CD14-positive monocyte (primary cell): ENCODE measurements at regions not wholly inside any gene's neighbourhood (a gene's known extent, or its start where the extent isn't known, plus 50 kb on each side); places are given as distances from the start of the nearest gene placed in this dataset.

Experiments used
- DNase-seq, 3 donors: peaks; one replicate each; pipeline ENCODE4 v3.0.0-alpha.2; 2011 to 2022
- H2AFZ ChIP-seq: 2 replicates; pipeline ENCODE4 v1.6.0; 2012; ENCODE audit warnings: mild to moderate bottlenecking, low read depth, low read length, inconsistent platforms; ENCODE audit not compliant: insufficient read depth, poor library complexity, severe bottlenecking
- H3K27ac ChIP-seq, 2 donors: 1 replicate in 1 of 2; 2 replicates in 1 of 2; pipeline ENCODE4 v1.5.1; 2012 to 2013; ENCODE audit warnings: low read length in 2 of 2, control low read depth in 1 of 2, inconsistent platforms in 1 of 2, low read depth in 1 of 2, mild to moderate bottlenecking in 1 of 2
- H3K27me3 ChIP-seq, 2 donors: one replicate each; pipeline versions ENCODE4 v1.6.0 to v1.6.1; 2011 to 2013; ENCODE audit warnings: low read length in 2 of 2; ENCODE audit not compliant: control insufficient read depth in 2 of 2, insufficient read depth in 2 of 2
- H3K36me3 ChIP-seq, 2 donors: replicated peaks in 1 of 2; 1 replicate in 1 of 2; 2 replicates in 1 of 2; pipeline versions ENCODE4 v1.5.1 to v1.6.1; 2012 to 2013; ENCODE audit warnings: low read length in 2 of 2, control low read depth in 1 of 2, inconsistent platforms in 1 of 2, mild to moderate bottlenecking in 1 of 2; ENCODE audit not compliant: insufficient read depth in 2 of 2, control insufficient read depth in 1 of 2
- H3K4me1 ChIP-seq, 2 donors: 1 replicate in 1 of 2; 2 replicates in 1 of 2; pipeline versions ENCODE4 v1.5.1 to v1.6.1; 2012 to 2013; ENCODE audit warnings: low read length in 2 of 2, control low read depth in 1 of 2, inconsistent platforms in 1 of 2, mild to moderate bottlenecking in 1 of 2, moderate library complexity in 1 of 2; ENCODE audit not compliant: insufficient read depth in 2 of 2, control insufficient read depth in 1 of 2
- H3K4me2 ChIP-seq: replicated peaks from 2 replicates; pipeline ENCODE3; 2012; ENCODE audit warnings: low read length, moderate library complexity, mild to moderate bottlenecking; ENCODE audit not compliant: poor library complexity, severe bottlenecking; ENCODE audit errors: extremely low read depth
- H3K4me3 ChIP-seq, 3 experiments: fragments of 200-600 bp in 1 of 3; sonication (generic) in 1 of 3; replicated peaks in 1 of 3; 1 replicate in 2 of 3; 2 replicates in 1 of 3; pipeline ENCODE4 v1.5.1; 2011 to 2013; ENCODE audit warnings: low read length in 3 of 3, mild to moderate bottlenecking in 3 of 3, control low read depth in 2 of 3, low read depth in 2 of 3, inconsistent platforms in 1 of 3, moderate library complexity in 1 of 3
- H3K79me2 ChIP-seq: 2 replicates; pipeline ENCODE4 v1.6.0; 2012; ENCODE audit warnings: mild to moderate bottlenecking, control low read depth, inconsistent platforms, low read length, moderate library complexity; ENCODE audit not compliant: insufficient read depth
- H3K9ac ChIP-seq: 2 replicates; pipeline ENCODE4 v1.6.0; 2017; ENCODE audit warnings: low read length, mild to moderate bottlenecking; ENCODE audit not compliant: insufficient read depth, poor library complexity, severe bottlenecking
- H3K9me3 ChIP-seq, 2 donors: replicated peaks in 1 of 2; 1 replicate in 1 of 2; 2 replicates in 1 of 2; pipeline versions ENCODE4 v1.5.1 to v1.6.1; 2012 to 2013; ENCODE audit warnings: low read length in 2 of 2, control low read depth in 1 of 2; ENCODE audit not compliant: control insufficient read depth in 1 of 2, insufficient read depth in 1 of 2
- H4K20me1 ChIP-seq: 2 replicates; pipeline ENCODE4 v1.6.0; 2012; ENCODE audit warnings: mild to moderate bottlenecking, low read length, control low read depth, moderate library complexity; ENCODE audit not compliant: insufficient read depth
- H3K27ac Mint-ChIP-seq, 7 donors: one replicate each; pipeline ENCODE4 v1.8.0; 2020; ENCODE audit warnings: mild to moderate bottlenecking in 7 of 7, mixed read lengths in 7 of 7, moderate library complexity in 6 of 7, inconsistent platforms in 2 of 7
- H3K27me3 Mint-ChIP-seq, 3 donors: one replicate each; pipeline ENCODE4 v1.8.0; 2021 to 2022; ENCODE audit warnings: low read depth in 3 of 3, mild to moderate bottlenecking in 3 of 3, mixed read lengths in 3 of 3, moderate library complexity in 3 of 3, inconsistent platforms in 1 of 3
- H3K36me3 Mint-ChIP-seq, 2 donors: one replicate each; pipeline ENCODE4 v1.8.0; 2020; ENCODE audit warnings: mixed read lengths in 2 of 2, inconsistent platforms in 1 of 2, mild to moderate bottlenecking in 1 of 2
- H3K4me1 Mint-ChIP-seq: one replicate; pipeline ENCODE4 v1.8.0; 2020; ENCODE audit warnings: mild to moderate bottlenecking, mixed read lengths
- H3K4me3 Mint-ChIP-seq, 2 donors: one replicate each; pipeline ENCODE4 v1.8.0; 2020; ENCODE audit warnings: mild to moderate bottlenecking in 2 of 2, mixed read lengths in 2 of 2, moderate library complexity in 1 of 2
- H3K9me3 Mint-ChIP-seq, 7 donors: one replicate each; pipeline ENCODE4 v1.8.0; 2020 to 2022; ENCODE audit warnings: mixed read lengths in 7 of 7, mild to moderate bottlenecking in 6 of 7, moderate library complexity in 6 of 7, inconsistent platforms in 2 of 7
- WGBS: methylation state at CpG from one replicate; pipeline ENCODE4 v1.1.5; 2013; ENCODE audit warnings: missing lambda C conversion rate; ENCODE audit not compliant: insufficient coverage; 5-methylcytosine and 5-hydroxymethylcytosine counted together
- intact Hi-C, 2 donors: fragments of 100-400 bp; cut with micrococcal nuclease; formaldehyde crosslinking; loops; one replicate each; pipeline versions ENCODE4 v1.15.0 to v1.15.1; 2023
- TF ChIP-seq, protein P1 (sequence below): fragments of 200-600 bp; IDR thresholded peaks from one replicate; pipeline ENCODE4 v1.8.0; 2022; ENCODE audit warnings: antibody characterized with exemption, mild to moderate bottlenecking

DNA sequence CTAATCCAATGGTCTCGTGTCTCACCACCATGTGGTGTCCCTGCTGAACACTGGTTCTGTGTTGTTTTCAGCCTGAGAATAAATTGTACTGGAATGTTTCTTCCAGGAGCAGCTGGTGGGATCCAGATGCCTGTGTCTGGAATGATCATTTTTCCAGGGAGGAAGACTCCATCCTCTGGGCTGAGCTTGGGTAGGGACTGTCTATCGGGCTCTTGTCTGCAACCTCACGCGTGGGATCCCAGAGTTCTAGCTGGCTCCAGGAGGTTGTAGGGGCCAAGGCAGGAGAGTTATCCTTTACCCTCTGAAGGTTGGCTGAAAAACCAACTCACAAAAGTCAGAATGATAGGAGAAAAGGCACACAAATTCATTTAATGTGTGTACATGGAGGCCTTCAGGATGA, 144.1 kb upstream of the B3GAT1 start:
- intact Hi-C loops = no loop called here
- Histone ChIP-seq H3K27me3 (no peaks in the 10 kb centered on the region), H3K4me2 (no peak overlapping the region), H3K27ac (no peak overlapping the region), H4K20me1 (no peaks in the 10 kb centered on the region), H3K4me3 (no peak overlapping the region), H3K36me3 (no peaks in the 10 kb centered on the region), H3K4me1 (no peaks in the 10 kb centered on the region), H3K9me3 (no peaks in the 10 kb centered on the region), H3K9ac (no peak overlapping the region), H3K79me2 (no peaks in the 10 kb centered on the region), H2AFZ (no peak overlapping the region)
- H3K27me3 Mint-ChIP-seq = peaks cover 3 to 14% (median 6%) of the 10 kb centered on the region in 3 donors
- no peak for DNase-seq
- TF ChIP-seq, protein P1, sequence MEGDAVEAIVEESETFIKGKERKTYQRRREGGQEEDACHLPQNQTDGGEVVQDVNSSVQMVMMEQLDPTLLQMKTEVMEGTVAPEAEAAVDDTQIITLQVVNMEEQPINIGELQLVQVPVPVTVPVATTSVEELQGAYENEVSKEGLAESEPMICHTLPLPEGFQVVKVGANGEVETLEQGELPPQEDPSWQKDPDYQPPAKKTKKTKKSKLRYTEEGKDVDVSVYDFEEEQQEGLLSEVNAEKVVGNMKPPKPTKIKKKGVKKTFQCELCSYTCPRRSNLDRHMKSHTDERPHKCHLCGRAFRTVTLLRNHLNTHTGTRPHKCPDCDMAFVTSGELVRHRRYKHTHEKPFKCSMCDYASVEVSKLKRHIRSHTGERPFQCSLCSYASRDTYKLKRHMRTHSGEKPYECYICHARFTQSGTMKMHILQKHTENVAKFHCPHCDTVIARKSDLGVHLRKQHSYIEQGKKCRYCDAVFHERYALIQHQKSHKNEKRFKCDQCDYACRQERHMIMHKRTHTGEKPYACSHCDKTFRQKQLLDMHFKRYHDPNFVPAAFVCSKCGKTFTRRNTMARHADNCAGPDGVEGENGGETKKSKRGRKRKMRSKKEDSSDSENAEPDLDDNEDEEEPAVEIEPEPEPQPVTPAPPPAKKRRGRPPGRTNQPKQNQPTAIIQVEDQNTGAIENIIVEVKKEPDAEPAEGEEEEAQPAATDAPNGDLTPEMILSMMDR = no peak
- peaks cover 0 to 3% (median 0%) of the 10 kb centered on the region in 7 donors for H3K9me3 Mint-ChIP-seq
- no peak overlapping the region for H3K27ac Mint-ChIP-seq
- H3K4me3 Mint-ChIP-seq = no peak overlapping the region
- no peaks in the 10 kb centered on the region for H3K4me1 Mint-ChIP-seq
- H3K36me3 Mint-ChIP-seq = no peaks in the 10 kb centered on the region
- WGBS = 100% methylated on average over 2 of the region's 4 CpGs

DNA sequence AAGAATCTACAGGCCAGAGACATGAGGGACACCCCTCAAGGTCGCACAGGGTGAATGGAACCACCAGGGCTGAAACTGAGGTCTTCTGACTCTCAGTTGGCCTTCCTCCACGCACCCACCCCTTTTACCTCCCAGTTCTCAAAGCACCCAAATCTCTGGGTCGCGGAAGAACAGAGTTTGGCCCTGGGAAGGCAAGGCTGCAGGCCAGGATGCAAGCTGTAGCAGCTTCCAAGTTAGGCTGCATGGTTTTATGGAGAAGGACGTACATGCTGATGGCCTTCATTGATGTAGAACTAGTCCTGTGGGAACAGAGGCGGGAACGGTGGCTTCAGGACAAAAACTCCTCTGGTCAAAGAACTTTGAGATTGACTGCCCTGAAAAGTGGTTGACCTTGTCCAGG, 143.5 kb upstream of the B3GAT1 start:
- H4K20me1 ChIP-seq = no peaks in the 10 kb centered on the region
- peaks cover 2 to 14% (median 6%) of the 10 kb centered on the region in 3 donors for H3K27me3 Mint-ChIP-seq
- H3K4me2 ChIP-seq = no peak overlapping the region
- no peaks in the 10 kb centered on the region for H3K27me3 ChIP-seq
- H3K4me3 ChIP-seq = no peak overlapping the region
- H3K36me3 Mint-ChIP-seq = no peaks in the 10 kb centered on the region
- H3K36me3 ChIP-seq = no peaks in the 10 kb centered on the region
- no peaks in the 10 kb centered on the region for H3K4me1 ChIP-seq
- H3K4me3 Mint-ChIP-seq = no peak overlapping the region
- H3K79me2 ChIP-seq = no peaks in the 10 kb centered on the region
- no peak overlapping the region for H3K27ac Mint-ChIP-seq
- peaks cover 0 to 3% (median under 1%) of the 10 kb centered on the region in 7 donors for H3K9me3 Mint-ChIP-seq
- no peak for DNase-seq
- no peaks in the 10 kb centered on the region for H3K9me3 ChIP-seq
- no peaks in the 10 kb centered on the region for H3K4me1 Mint-ChIP-seq
- no peak overlapping the region for H3K9ac ChIP-seq
- H3K27ac ChIP-seq = no peak overlapping the region
- H2AFZ ChIP-seq = no peak overlapping the region
- 91% methylated on average over 4 of the region's 7 CpGs for WGBS
- TF ChIP-seq, protein P1 = no peak
- intact Hi-C loops = no loop called here
